ENCODE measurements at regions not wholly inside any gene's neighbourhood (a gene's known extent, or its start where the extent isn't known, plus 50 kb on each side); places are given as distances from the start of the nearest gene placed in this dataset.

GRCh38 chr16:27618165-27618564 is 68.2 kb downstream of the KATNIP start:
- Histone ChIP-seq H2AFZ (ENCODE audit: insufficient read depth, low read depth, low read length, poor library complexity, severe bottlenecking) (no peak overlapping the region), H3K27ac (ENCODE audit: low read depth in 1 of 2, low read length in 2 of 2) (no peak overlapping the region), H3K4me1 (ENCODE audit: control insufficient read depth in 1 of 2, insufficient read depth in 2 of 2, low read length in 2 of 2) (no peaks in the 10 kb centered on the region), H3K4me3 (replicated peaks in 1 of 3; ENCODE audit: low read depth in 2 of 3, low read length in 3 of 3) (no peak overlapping the region), H3K9me3 (replicated peaks in 1 of 2; ENCODE audit: control insufficient read depth in 1 of 2, insufficient read depth in 1 of 2, low read length in 2 of 2) (peaks cover 0 to 2% of the 10 kb centered on the region in 2 donors), H3K27me3 (ENCODE audit: control insufficient read depth in 2 of 2, insufficient read depth in 2 of 2, low read length in 2 of 2) (no peaks in the 10 kb centered on the region), H4K20me1 (ENCODE audit: insufficient read depth, low read length) (no peaks in the 10 kb centered on the region), H3K4me2 (replicated peaks; ENCODE audit: extremely low read depth, low read length, poor library complexity, severe bottlenecking) (no peak overlapping the region), H3K36me3 (replicated peaks in 1 of 2; ENCODE audit: control insufficient read depth in 1 of 2, insufficient read depth in 2 of 2, low read length in 2 of 2) (peaks cover 4 to 15% of the 10 kb centered on the region in 2 donors), H3K79me2 (ENCODE audit: insufficient read depth, low read length) (no peaks in the 10 kb centered on the region), H3K9ac (ENCODE audit: insufficient read depth, low read length, poor library complexity, severe bottlenecking) (no peak overlapping the region)
- 98% methylated on average over 6 of the region's 15 CpGs for WGBS (ENCODE audit: insufficient coverage)
- Mint-ChIP-seq H3K27me3 (ENCODE audit: low read depth in 3 of 3) (no peaks in the 10 kb centered on the region), H3K4me3 (no peak overlapping the region), H3K27ac (no peak overlapping the region), H3K36me3 (peaks cover 22 to 25% of the 10 kb centered on the region in 2 donors), H3K4me1 (no peaks in the 10 kb centered on the region), H3K9me3 (peaks cover 0 to 6% (median 0%) of the 10 kb centered on the region in 7 donors)
- intact Hi-C loops (cut with micrococcal nuclease): no loop called here
- DNase-seq: no peak
- no peak for TF ChIP-seq CTCF (IDR thresholded peaks at IDR 0.05)

DNA sequence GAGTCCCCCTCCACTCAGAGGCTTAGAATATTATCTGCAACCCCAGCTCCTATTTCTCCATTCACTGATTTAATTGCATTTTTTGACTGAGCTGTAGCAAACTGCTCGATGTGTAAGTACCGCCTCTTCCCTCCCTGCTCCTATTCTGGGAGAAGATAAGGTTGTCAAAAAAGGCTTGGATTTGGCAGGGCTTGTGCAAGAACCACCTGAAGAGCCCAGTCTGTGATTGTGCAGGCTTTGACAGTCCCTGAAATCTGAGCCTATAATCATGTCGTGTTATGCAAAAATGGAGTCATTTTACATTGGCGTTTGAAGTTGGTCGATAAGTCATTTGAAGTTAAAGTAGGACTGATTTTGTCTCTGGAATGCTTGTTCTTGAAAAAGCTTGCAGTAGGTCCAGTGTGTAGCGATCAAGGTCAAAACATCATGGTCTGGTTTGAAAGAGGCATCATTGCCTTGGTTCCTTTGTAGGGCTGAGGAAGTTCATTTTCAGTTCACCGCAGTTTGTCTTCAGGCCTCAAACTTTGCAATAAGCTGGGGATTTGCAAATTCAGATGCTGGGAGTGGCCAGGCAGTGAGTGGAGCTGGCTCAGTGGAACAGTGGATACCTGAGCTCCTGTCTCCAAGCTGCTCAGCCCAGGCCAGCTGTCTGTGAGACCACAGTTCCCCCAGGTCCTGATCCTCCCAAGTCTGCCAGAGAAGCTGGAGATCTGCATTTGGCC is 68.8 kb downstream of the KATNIP start:
- H3K4me1 Mint-ChIP-seq: no peaks in the 10 kb centered on the region
- 97% methylated on average over 4 of the region's 7 CpGs for WGBS (ENCODE audit: insufficient coverage)
- H3K4me1 ChIP-seq (ENCODE audit: control insufficient read depth in 1 of 2, insufficient read depth in 2 of 2, low read length in 2 of 2): no peaks in the 10 kb centered on the region
- no peak for TF ChIP-seq CTCF (IDR thresholded peaks at IDR 0.05)
- no peak overlapping the region for H3K9ac ChIP-seq (ENCODE audit: insufficient read depth, low read length, poor library complexity, severe bottlenecking)
- intact Hi-C loops (cut with micrococcal nuclease): no loop called here
- no peaks in the 10 kb centered on the region for H4K20me1 ChIP-seq (ENCODE audit: insufficient read depth, low read length)
- no peak overlapping the region for H3K27ac ChIP-seq (ENCODE audit: low read depth in 1 of 2, low read length in 2 of 2)
- no peaks in the 10 kb centered on the region for H3K27me3 ChIP-seq (ENCODE audit: control insufficient read depth in 2 of 2, insufficient read depth in 2 of 2, low read length in 2 of 2)
- H3K9me3 Mint-ChIP-seq: peaks cover 0 to 6% (median 0%) of the 10 kb centered on the region in 7 donors
- peaks cover 25% of the 10 kb centered on the region in 2 donors for H3K36me3 Mint-ChIP-seq
- H3K79me2 ChIP-seq (ENCODE audit: insufficient read depth, low read length): no peaks in the 10 kb centered on the region
- H2AFZ ChIP-seq (ENCODE audit: insufficient read depth, low read depth, low read length, poor library complexity, severe bottlenecking): no peak overlapping the region
- H3K9me3 ChIP-seq (replicated peaks in 1 of 2; ENCODE audit: control insufficient read depth in 1 of 2, insufficient read depth in 1 of 2, low read length in 2 of 2): peaks cover 0 to 2% of the 10 kb centered on the region in 2 donors
- DNase-seq: no peak
- H3K4me2 ChIP-seq (replicated peaks; ENCODE audit: extremely low read depth, low read length, poor library complexity, severe bottlenecking): no peak overlapping the region
- H3K4me3 ChIP-seq (replicated peaks in 1 of 3; ENCODE audit: low read depth in 2 of 3, low read length in 3 of 3): no peak overlapping the region
- peaks cover 4 to 15% of the 10 kb centered on the region in 2 donors for H3K36me3 ChIP-seq (replicated peaks in 1 of 2; ENCODE audit: control insufficient read depth in 1 of 2, insufficient read depth in 2 of 2, low read length in 2 of 2)
- H3K4me3 Mint-ChIP-seq: no peak overlapping the region
- H3K27ac Mint-ChIP-seq: peak overlapping the region in 1 of 7 donors; percentile 15
- no peaks in the 10 kb centered on the region for H3K27me3 Mint-ChIP-seq (ENCODE audit: low read depth in 3 of 3)

Data from CD14-positive monocyte (primary cell).